GM21447 (cell line): ENCODE measurements at regions not wholly inside any gene's neighbourhood (a gene's known extent, or its start where the extent isn't known, plus 50 kb on each side); places are given as distances from the start of the nearest gene placed in this dataset.
"Not testable (repeated sequence)": the region's sequence is repeated elsewhere in the genome, so short reads cannot be mapped to it uniquely, and the experiment has no call there.

ENCODE experiments used
- ATAC-seq: cut with Tn5 transposase; IDR thresholded peaks from one replicate; pipeline ENCODE4 v1.9.1; 2021; ENCODE audit not compliant: unreplicated experiment

DNA sequence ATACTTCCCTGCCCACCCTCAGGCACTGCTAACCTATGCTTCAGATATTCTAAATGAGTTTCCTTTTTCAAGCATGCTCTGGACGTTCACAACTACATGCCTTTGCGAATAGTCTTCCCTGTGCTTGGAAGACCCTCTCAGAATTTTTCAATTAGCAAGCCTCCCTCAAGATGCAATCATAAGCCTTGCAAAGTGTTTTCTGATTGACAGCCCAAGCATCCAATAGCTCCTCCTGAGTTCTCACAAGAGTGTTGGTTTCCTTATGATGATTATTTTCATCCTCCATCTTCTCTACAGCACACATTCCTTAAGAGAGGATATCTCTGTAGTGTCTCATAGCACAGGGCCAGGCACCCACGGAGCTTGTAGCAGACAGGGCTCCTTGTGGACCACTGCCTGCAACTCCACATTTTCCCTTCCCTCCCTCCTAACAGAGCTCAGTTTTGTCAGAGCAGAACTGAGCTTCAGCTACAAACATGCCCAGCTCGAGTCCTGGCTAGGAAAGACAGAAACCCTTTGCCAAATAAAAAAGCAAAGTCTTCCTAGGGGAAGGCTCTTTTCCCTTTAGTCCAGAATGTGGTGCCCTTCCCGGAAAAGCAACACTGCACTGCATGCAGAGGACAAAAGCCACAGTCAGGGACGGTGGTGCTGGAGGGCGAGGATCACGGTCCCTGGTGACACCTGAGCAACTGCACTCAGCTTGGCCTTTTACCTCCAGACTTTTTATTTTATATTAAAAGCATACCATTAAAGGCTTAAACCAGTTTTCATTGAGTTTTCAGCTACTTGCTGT lies 819.8 kb upstream of the ID2 start:
- ATAC-seq, result no peak

GRCh38 chr2:7866104-7866503 lies 815.8 kb upstream of the ID2 start:
- no peak for ATAC-seq

- no peak for ATAC-seq
These were observed 815.0 kb upstream of the ID2 start for GRCh38 chr2:7866825-7867224.

DNA sequence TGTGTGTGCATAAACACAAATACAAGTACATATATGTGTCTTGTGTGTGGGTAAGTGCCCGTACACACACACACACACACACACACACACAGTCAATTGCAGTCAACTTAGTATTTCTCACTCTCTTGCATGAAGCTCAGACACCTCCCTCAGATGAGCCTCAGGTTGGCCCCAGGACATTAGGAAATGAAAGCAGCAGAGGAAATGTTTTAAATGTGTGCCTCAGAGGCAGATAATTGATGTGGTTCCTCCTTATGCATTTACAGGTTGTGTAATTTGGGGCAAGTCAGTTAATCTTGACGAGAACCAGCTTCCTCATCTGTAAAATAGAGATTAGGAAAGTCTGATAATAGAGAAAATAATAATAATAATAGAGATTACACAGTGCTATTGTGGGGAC lies 814.0 kb upstream of the ID2 start:
- ATAC-seq, result no peak

GRCh38 chr2:7868836-7869235 lies 813.0 kb upstream of the ID2 start:
- no peak for ATAC-seq

- not testable (repeated sequence) for ATAC-seq
These were observed 805.4 kb upstream of the ID2 start for GRCh38 chr2:7876445-7876844.

DNA sequence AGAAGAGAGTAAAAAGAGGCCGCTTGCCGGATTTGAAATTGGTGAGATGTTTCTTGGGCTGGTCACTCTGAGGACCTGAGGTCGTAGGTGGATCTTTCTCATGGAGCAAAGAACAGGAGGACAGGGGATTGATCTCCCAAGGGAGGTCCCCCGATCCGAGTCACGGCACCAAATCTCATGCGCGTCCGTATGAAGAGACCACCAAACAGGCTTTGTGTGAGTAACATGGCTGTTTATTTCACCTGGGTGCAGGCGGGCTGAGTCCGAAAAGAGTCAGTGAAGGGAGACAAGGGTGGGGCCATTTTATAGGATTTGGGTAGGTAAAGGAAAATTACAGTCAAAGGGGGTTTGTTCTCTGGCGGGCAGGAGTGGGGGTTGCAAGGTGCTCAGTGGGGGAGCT lies 803.6 kb upstream of the ID2 start:
- not testable (repeated sequence) for ATAC-seq

- no peak for ATAC-seq
These were observed 802.9 kb upstream of the ID2 start for GRCh38 chr2:7878786-7879482.

- ATAC-seq, result no peak
These were observed 802.4 kb upstream of the ID2 start for GRCh38 chr2:7879483-7879835.

- ATAC-seq, result no peak
These were observed 801.7 kb upstream of the ID2 start for GRCh38 chr2:7880126-7880525.

GRCh38 chr2:7880566-7880965 lies 801.3 kb upstream of the ID2 start:
- no peak for ATAC-seq

DNA sequence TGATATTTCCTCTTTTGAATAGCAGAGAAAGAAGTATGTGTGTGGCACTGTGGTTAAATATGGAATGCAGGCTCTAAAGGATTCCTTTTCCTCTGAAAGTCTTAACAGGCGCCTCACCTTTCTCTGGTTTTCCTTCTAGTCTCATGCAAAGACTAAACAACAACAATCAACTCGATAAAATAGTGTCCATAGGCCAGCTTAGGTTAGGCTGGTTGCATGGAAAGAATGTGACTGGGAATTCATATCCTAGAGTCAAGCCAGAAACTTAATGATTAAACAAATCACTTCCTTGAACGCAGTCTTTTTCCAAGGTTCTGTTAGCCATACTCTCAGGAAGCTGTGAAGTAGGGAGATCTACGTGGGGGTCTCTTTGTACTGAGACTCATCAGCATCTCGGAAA lies 800.8 kb upstream of the ID2 start:
- no peak for ATAC-seq

DNA sequence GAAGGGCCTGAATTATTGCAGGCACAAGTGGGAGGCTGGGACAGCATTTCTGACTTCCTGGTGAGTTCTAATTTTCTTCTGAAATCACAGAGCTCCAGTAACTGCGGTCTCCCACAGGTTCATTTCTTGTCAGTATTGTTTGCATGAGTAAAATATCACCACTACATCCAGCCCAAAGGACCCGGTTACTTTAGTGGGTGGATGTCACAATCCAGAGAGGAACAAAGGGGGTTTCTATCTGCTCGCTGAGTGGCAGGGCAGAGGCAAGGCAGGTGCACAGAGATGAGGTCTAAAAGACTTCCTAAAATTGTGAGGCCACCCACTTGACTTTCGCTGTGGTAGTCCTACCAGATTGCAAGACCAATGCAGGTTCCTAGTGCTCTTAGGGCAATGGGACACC lies 800.4 kb upstream of the ID2 start:
- no peak for ATAC-seq

DNA sequence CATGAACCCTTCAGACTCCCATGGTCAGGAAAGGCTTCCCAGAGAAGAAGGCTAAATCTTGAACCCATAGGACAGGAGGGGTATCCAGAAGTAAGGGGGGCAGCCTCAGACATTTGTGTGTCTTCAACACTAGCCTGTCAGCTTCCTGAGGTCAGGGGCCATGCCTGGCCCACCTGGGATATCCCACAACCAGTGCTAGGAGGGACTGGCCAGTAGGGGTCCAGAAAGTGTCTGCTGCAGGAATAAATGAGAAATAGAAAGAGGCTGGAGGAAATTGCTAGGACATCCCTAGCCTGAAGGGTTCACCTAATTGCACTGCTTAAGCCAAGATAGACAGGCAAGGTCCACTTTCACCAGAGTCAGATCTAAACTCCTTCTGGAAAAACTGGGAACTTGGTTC lies 799.6 kb upstream of the ID2 start:
- ATAC-seq, result no peak

DNA sequence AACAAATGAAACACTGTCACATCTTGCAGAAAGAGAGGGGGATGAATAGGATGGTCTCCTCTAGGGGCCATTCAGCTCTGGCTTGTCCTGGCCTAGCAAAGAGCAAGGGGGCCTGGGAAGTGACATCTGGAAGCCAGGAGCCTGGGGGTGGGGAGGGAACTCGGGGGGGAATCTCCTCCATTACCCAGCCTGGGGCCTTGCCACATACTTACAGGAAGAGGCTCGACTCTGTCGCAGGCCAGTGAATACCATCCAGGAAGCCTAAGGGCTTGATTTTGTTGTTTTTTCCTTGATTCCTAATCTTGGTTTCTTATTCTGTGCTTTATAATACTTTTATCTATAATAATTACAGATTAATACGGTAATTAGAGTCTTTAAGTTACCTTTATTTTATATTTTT lies 797.5 kb upstream of the ID2 start:
- no peak for ATAC-seq

- no peak for ATAC-seq
These were observed 795.2 kb upstream of the ID2 start for GRCh38 chr2:7886666-7887065.

DNA sequence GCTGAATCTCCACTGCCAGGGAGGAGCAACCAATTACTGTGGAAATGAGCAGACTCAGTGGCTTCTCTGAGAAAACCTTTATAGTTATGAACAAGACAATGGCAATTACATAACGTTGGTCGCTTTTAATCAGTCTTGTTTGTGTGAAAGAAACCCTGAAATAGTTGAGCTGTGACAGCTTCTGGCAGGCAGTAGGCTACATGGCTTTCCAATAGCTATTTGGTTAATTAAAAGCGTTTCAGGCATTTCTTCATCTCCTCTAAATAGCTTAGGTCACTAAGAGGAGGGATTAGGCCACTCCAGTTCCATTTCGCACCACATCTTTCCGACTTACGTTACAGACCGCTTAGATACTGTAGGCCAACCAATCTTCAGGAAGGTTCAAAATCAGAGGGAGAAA lies 794.4 kb upstream of the ID2 start:
- ATAC-seq, result no peak

- ATAC-seq, result no peak
These were observed 793.0 kb upstream of the ID2 start for GRCh38 chr2:7888876-7889275.

GRCh38 chr2:7891312-7891711 lies 790.5 kb upstream of the ID2 start:
- ATAC-seq, result no peak

DNA sequence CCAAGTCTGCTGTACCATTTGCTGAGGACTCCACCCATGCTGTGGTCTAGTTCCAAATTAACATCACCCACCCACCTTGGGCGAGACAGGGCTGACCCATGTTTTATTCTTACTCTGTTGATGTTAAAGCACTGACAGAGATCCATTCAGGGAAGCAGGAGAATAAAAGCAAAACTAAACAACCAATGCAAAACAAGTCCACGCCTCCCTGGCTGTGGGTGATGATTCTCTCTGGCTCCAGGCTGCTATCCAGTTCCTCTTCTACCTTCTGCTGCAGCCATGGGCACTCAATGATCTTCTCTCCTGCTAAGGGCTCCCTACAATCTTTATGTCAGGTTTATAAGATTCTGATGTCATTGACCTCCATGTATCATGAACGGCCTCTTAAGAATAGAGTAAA lies 786.6 kb upstream of the ID2 start:
- ATAC-seq, result no peak

- ATAC-seq, result no peak
These were observed 784.8 kb upstream of the ID2 start for GRCh38 chr2:7896940-7897487.

DNA sequence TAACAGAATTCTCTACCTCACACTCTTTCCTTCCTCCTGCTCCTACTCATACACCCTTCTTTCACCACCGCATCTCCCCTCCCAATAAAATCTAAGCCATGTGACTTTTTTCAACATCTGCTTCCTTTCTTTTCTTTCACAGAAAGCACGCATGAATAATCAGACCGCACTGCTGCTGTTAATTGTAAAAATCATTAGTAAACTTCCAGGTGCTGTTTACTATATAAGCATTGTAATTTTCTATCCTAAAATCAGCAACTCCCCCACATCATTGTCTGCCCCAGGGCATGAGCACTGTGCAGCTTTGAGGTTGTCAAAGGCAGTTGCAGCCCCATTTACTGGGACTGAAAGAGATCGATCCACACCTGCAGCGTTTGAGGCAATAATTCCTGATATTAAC lies 782.6 kb upstream of the ID2 start:
- ATAC-seq, result no peak

DNA sequence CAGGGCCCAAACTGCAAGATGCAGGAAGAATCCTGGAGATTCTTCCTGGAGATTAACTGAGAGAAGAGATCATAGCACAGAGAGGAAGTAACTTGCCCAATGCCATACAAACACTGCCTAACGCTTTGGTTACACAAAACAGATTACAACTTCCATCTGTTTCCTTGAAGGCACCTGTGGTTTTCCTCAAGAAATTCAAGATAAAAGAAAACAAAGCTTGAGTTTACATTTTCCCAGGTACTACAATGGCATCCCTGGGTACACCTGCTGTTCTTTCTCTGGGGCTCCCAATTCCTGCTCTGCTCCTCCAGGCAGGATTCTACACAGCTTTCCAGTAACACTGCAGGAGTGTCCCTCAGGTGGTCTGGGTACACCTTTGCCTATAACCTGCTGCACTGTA lies 781.9 kb upstream of the ID2 start:
- no peak for ATAC-seq
